Prostate gland (tissue), 2 donors: ENCODE measurements at regions not wholly inside any gene's neighbourhood (a gene's known extent, or its start where the extent isn't known, plus 50 kb on each side); places are given as distances from the start of the nearest gene placed in this dataset.

Source experiments
- DNase-seq: peaks from one replicate; pipeline ENCODE4 v3.0.0-alpha.2; 2019; ENCODE audit warnings: low spot score
- H3K27ac ChIP-seq, 2 donors: fragments of 200-600 bp; sonication (generic); 2 replicates each; pipeline ENCODE4 v1.5.1; 2017 to 2019
- H3K27me3 ChIP-seq: fragments of 200-600 bp; sonication (generic); replicated peaks from 2 replicates; pipeline ENCODE4 v1.5.1; 2019; ENCODE audit not compliant: insufficient read depth
- H3K36me3 ChIP-seq, 2 donors: fragments of 200-600 bp; sonication (generic); 1 replicate in 1 of 2; 2 replicates in 1 of 2; pipeline versions ENCODE4 v1.5.1 to v1.8.1; 2017 to 2019
- H3K4me1 ChIP-seq: fragments of 200-600 bp; sonication (generic); replicated peaks from 2 replicates; pipeline ENCODE4 v1.5.1; 2019
- H3K4me3 ChIP-seq, 2 donors: fragments of 200-600 bp; sonication (generic); 2 replicates each; pipeline ENCODE4 v1.5.1; 2017 to 2019
- H3K9me3 ChIP-seq: fragments of 200-600 bp; sonication (generic); 2 replicates; pipeline ENCODE4 v1.5.1; 2017
- CTCF ChIP-seq, 4 experiments: fragments of 200-600 bp in 2 of 4; fragments of 450-650 bp in 2 of 4; sonication (generic) in 2 of 4; IDR thresholded peaks; 1 replicate in 3 of 4; 2 replicates in 1 of 4; pipeline ENCODE4 v1.5.1; 2016 to 2019; ENCODE audit warnings: antibody characterized with exemption in 4 of 4, mild to moderate bottlenecking in 2 of 4, moderate library complexity in 2 of 4
- POLR2A ChIP-seq: fragments of 450-650 bp; IDR thresholded peaks from one replicate; pipeline ENCODE4 v1.6.1; 2016; ENCODE audit warnings: antibody characterized with exemption, mild to moderate bottlenecking
- POLR2AphosphoS5 ChIP-seq: sonication (generic); formaldehyde crosslinking; IDR thresholded peaks from one replicate; pipeline ENCODE4 v1.6.1; 2017; ENCODE audit warnings: antibody characterized with exemption
- WGBS: methylation state at CpG from one replicate; pipeline ENCODE4 v1.1.5; 2018; 5-methylcytosine and 5-hydroxymethylcytosine counted together
- intact Hi-C: fragments of 100-400 bp; cut with DNase I; formaldehyde crosslinking; loops from one replicate; pipeline ENCODE4 v1.14.2; 2022

GRCh38 chr2:8256905-8257304 is 425.0 kb upstream of the ID2 start:
- intact Hi-C loops, result no loop called here
- 91% methylated on average over 6 of the region's 6 CpGs for WGBS
- H3K9me3 ChIP-seq, result no peaks in the 10 kb centered on the region
- H3K4me3 ChIP-seq, result no peak overlapping the region
- no peak overlapping the region for H3K27ac ChIP-seq
- TF ChIP-seq POLR2AphosphoS5 (no peak), POLR2A (no peak), CTCF (IDR thresholded peaks at IDR 0.05) (no peak)
- H3K4me1 ChIP-seq, result no peaks in the 10 kb centered on the region
- no peaks in the 10 kb centered on the region for H3K36me3 ChIP-seq
- DNase-seq, result no peak
- H3K27me3 ChIP-seq, result no peaks in the 10 kb centered on the region

GRCh38 chr2:8257502-8257901 is 424.4 kb upstream of the ID2 start:
- Histone ChIP-seq H3K9me3 (no peaks in the 10 kb centered on the region), H3K4me1 (no peaks in the 10 kb centered on the region), H3K36me3 (no peaks in the 10 kb centered on the region), H3K27me3 (no peaks in the 10 kb centered on the region), H3K4me3 (no peak overlapping the region), H3K27ac (no peak overlapping the region)
- TF ChIP-seq POLR2AphosphoS5 (no peak), CTCF (IDR thresholded peaks at IDR 0.05) (no peak), POLR2A (no peak)
- intact Hi-C loops, result no loop called here
- DNase-seq, result no peak
- WGBS, result 87% methylated on average over 4 of the region's 4 CpGs

- Histone ChIP-seq H3K27ac (no peak overlapping the region), H3K4me1 (no peaks in the 10 kb centered on the region), H3K27me3 (no peaks in the 10 kb centered on the region), H3K4me3 (no peak overlapping the region), H3K9me3 (no peaks in the 10 kb centered on the region), H3K36me3 (no peaks in the 10 kb centered on the region)
- no peak for DNase-seq
- no peak for TF ChIP-seq POLR2AphosphoS5
- TF ChIP-seq POLR2A, result no peak
- no peak for TF ChIP-seq CTCF (IDR thresholded peaks at IDR 0.05)
- intact Hi-C loops, result no loop called here
- 99% methylated on average over 4 of the region's 4 CpGs for WGBS
These were observed 423.4 kb upstream of the ID2 start for GRCh38 chr2:8258406-8258805.

GRCh38 chr2:8259106-8259840 is 422.6 kb upstream of the ID2 start:
- no peak for DNase-seq
- Histone ChIP-seq H3K36me3 (no peaks in the 10 kb centered on the region), H3K27me3 (no peaks in the 10 kb centered on the region), H3K9me3 (no peaks in the 10 kb centered on the region), H3K4me1 (no peaks in the 10 kb centered on the region), H3K4me3 (no peak overlapping the region), H3K27ac (no peak overlapping the region)
- intact Hi-C loops, result no loop called here
- TF ChIP-seq CTCF (IDR thresholded peaks at IDR 0.05) (no peak), POLR2A (no peak), POLR2AphosphoS5 (no peak)
- WGBS, result 87% methylated on average over 4 of the region's 4 CpGs

- Histone ChIP-seq H3K4me1 (no peaks in the 10 kb centered on the region), H3K27ac (no peak overlapping the region), H3K9me3 (no peaks in the 10 kb centered on the region), H3K36me3 (no peaks in the 10 kb centered on the region), H3K27me3 (no peaks in the 10 kb centered on the region), H3K4me3 (no peak overlapping the region)
- WGBS, result 91% methylated on average over 5 of the region's 5 CpGs
- intact Hi-C loops, result no loop called here
- no peak for DNase-seq
- TF ChIP-seq POLR2A (no peak), POLR2AphosphoS5 (no peak), CTCF (IDR thresholded peaks at IDR 0.05) (no peak)
These were observed 422.0 kb upstream of the ID2 start for GRCh38 chr2:8259841-8260178.
